ENCODE measurements at regions not wholly inside any gene's neighbourhood (a gene's known extent, or its start where the extent isn't known, plus 50 kb on each side); places are given as distances from the start of the nearest gene placed in this dataset.

GRCh38 chr10:108690530-108690929, 1232.8 kb downstream of the XPNPEP1 start:
- TF ChIP-seq CTCF (IDR thresholded peaks at IDR 0.05): no peak
- no peak overlapping the region for H3K27ac ChIP-seq

GRCh38 chr10:108689891-108690290, 1233.4 kb downstream of the XPNPEP1 start:
- H3K27ac ChIP-seq: no peak overlapping the region
- no peaks in the 10 kb centered on the region for H3K27me3 ChIP-seq
- no peak for TF ChIP-seq CTCF (IDR thresholded peaks at IDR 0.05)
- H3K4me1 ChIP-seq (ENCODE audit: control insufficient read depth in 1 of 2, insufficient read depth in 1 of 2, low read depth in 1 of 2, low read length in 1 of 2): no peaks in the 10 kb centered on the region
- no peaks in the 10 kb centered on the region for H3K9me3 ChIP-seq
- H3K4me3 ChIP-seq (ENCODE audit: low read depth in 1 of 2, low read length in 1 of 2): no peak overlapping the region
- no peaks in the 10 kb centered on the region for H3K36me3 ChIP-seq

More at GRCh38 chr10:108690530-108690929, 1232.8 kb downstream of the XPNPEP1 start:
- Histone ChIP-seq H3K4me3 (ENCODE audit: low read depth in 1 of 2, low read length in 1 of 2) (no peak overlapping the region), H3K27me3 (no peaks in the 10 kb centered on the region), H3K36me3 (no peaks in the 10 kb centered on the region), H3K4me1 (ENCODE audit: control insufficient read depth in 1 of 2, insufficient read depth in 1 of 2, low read depth in 1 of 2, low read length in 1 of 2) (no peaks in the 10 kb centered on the region), H3K9me3 (no peaks in the 10 kb centered on the region)

- no peaks in the 10 kb centered on the region for H3K27me3 ChIP-seq
- H3K9me3 ChIP-seq: no peaks in the 10 kb centered on the region
- no peaks in the 10 kb centered on the region for H3K4me1 ChIP-seq (ENCODE audit: control insufficient read depth in 1 of 2, insufficient read depth in 1 of 2, low read depth in 1 of 2, low read length in 1 of 2)
- no peak overlapping the region for H3K27ac ChIP-seq
- no peak for TF ChIP-seq CTCF (IDR thresholded peaks at IDR 0.05)
- no peak overlapping the region for H3K4me3 ChIP-seq (ENCODE audit: low read depth in 1 of 2, low read length in 1 of 2)
- H3K36me3 ChIP-seq: no peaks in the 10 kb centered on the region
Measured at GRCh38 chr10:108688314-108688713, 1235.0 kb downstream of the XPNPEP1 start.

- Histone ChIP-seq H3K9me3 (no peaks in the 10 kb centered on the region), H3K27me3 (no peaks in the 10 kb centered on the region), H3K4me1 (ENCODE audit: control insufficient read depth in 1 of 2, insufficient read depth in 1 of 2, low read depth in 1 of 2, low read length in 1 of 2) (no peaks in the 10 kb centered on the region), H3K36me3 (no peaks in the 10 kb centered on the region), H3K4me3 (ENCODE audit: low read depth in 1 of 2, low read length in 1 of 2) (no peak overlapping the region), H3K27ac (no peak overlapping the region)
- TF ChIP-seq CTCF (IDR thresholded peaks at IDR 0.05): no peak
Measured at GRCh38 chr10:108685863-108686531, 1237.3 kb downstream of the XPNPEP1 start.

GRCh38 chr10:108684431-108684830, 1238.9 kb downstream of the XPNPEP1 start:
- Histone ChIP-seq H3K36me3 (no peaks in the 10 kb centered on the region), H3K27ac (no peak overlapping the region), H3K27me3 (no peaks in the 10 kb centered on the region), H3K4me3 (ENCODE audit: low read depth in 1 of 2, low read length in 1 of 2) (no peak overlapping the region), H3K9me3 (no peaks in the 10 kb centered on the region), H3K4me1 (ENCODE audit: control insufficient read depth in 1 of 2, insufficient read depth in 1 of 2, low read depth in 1 of 2, low read length in 1 of 2) (no peaks in the 10 kb centered on the region)
- TF ChIP-seq CTCF (IDR thresholded peaks at IDR 0.05): no peak
